HepG2 (cell line): ENCODE measurements at regions not wholly inside any gene's neighbourhood (a gene's known extent, or its start where the extent isn't known, plus 50 kb on each side); places are given as distances from the start of the nearest gene placed in this dataset.

Experiments used
- ATAC-seq: fragments of 200-7000 bp; cut with Tn5 transposase; 3 replicates; pipeline ENCODE4 v1.9.1; 2020; ENCODE audit warnings: mild to moderate bottlenecking, moderate library complexity
- BruUV-seq: library from RNA; stranded (reverse); fragments of 400-500 nt; replicated peaks from 2 replicates; lab custom pipeline; 2021; lab: Mats Ljungman, UMichigan
- CTCF ChIA-PET: fragments of 300-600 bp; formaldehyde crosslinking; extraction: SDS; loops from one replicate; lab custom pipeline; 2021; ENCODE audit warnings: low total read pairs, inconsistent platforms, low intra/inter-chr PET ratio; lab: Yijun Ruan, JAX
- POLR2A ChIA-PET: fragments of 350-600 bp; sonication (Branson Sonifier 250); formaldehyde crosslinking; loops from one replicate; lab custom pipeline; 2020; ENCODE audit warnings: antibody characterized with exemption, inconsistent platforms; lab: Yijun Ruan, JAX
- DNase-seq: peaks from one replicate; pipeline ENCODE4 v3.0.0-alpha.2; 2015; ENCODE audit warnings: low spot score
- FAIRE-seq: peaks from 3 replicates; lab custom pipeline; 2011; peaks lifted over from hg19 to GRCh38; lab: Jason Lieb, UNC
- H2AFZ ChIP-seq: one replicate; pipeline ENCODE4 v1.6.1; 2011; ENCODE audit warnings: low read length, inconsistent platforms
- H3K27ac ChIP-seq: fragments of 300-600 bp; 3 replicates; pipeline ENCODE4 v1.8.0; 2011; ENCODE audit warnings: mixed run types, mild to moderate bottlenecking, mixed read lengths, low read length, inconsistent platforms; ENCODE audit not compliant: insufficient read depth; ENCODE audit errors: extremely low read length
- H3K27me3 ChIP-seq, 2 experiments: fragments of 200-600 bp in 1 of 2; 2 replicates in 1 of 2; 3 replicates in 1 of 2; pipeline versions ENCODE4 v1.6.0 to v1.8.0; 2011; ENCODE audit warnings: low read length in 2 of 2, mild to moderate bottlenecking in 2 of 2, moderate library complexity in 2 of 2, inconsistent platforms in 1 of 2; ENCODE audit not compliant: insufficient read depth in 2 of 2, control insufficient read depth in 1 of 2
- H3K36me3 ChIP-seq, 2 experiments: fragments of 200-600 bp in 1 of 2; replicated peaks in 1 of 2; 2 replicates in 1 of 2; 3 replicates in 1 of 2; pipeline versions ENCODE4 v1.5.1 to v1.8.0; 2011; ENCODE audit warnings: low read length in 2 of 2, inconsistent platforms in 1 of 2; ENCODE audit not compliant: insufficient read depth in 2 of 2, control insufficient read depth in 1 of 2
- H3K4me1 ChIP-seq: 2 replicates; pipeline ENCODE4 v1.5.1; 2012; ENCODE audit warnings: low read length, inconsistent platforms; ENCODE audit not compliant: insufficient read depth
- H3K4me2 ChIP-seq: 2 replicates; pipeline ENCODE4 v1.6.0; 2011; ENCODE audit warnings: low read depth, low read length, inconsistent platforms
- H3K4me3 ChIP-seq, 3 experiments: fragments of 200-600 bp in 1 of 3; sonication (generic), shearing (Covaris generic) in 1 of 3; replicated peaks in 1 of 3; 2 replicates each; pipeline ENCODE4 v1.5.1; 2011 to 2016; ENCODE audit warnings: low read length in 3 of 3, inconsistent platforms in 2 of 3, low read depth in 2 of 3, mild to moderate bottlenecking in 2 of 3, control low read depth in 1 of 3, mixed read lengths in 1 of 3; ENCODE audit not compliant: insufficient read depth in 1 of 3
- H3K79me2 ChIP-seq: one replicate; pipeline ENCODE4 v1.6.1; 2011; ENCODE audit warnings: low read length, inconsistent platforms; ENCODE audit not compliant: insufficient read depth
- H3K9ac ChIP-seq: 2 replicates; pipeline ENCODE4 v1.6.0; 2011; ENCODE audit warnings: mild to moderate bottlenecking, low read depth, low read length, inconsistent platforms; ENCODE audit not compliant: insufficient read depth
- H3K9me3 ChIP-seq: 2 replicates; pipeline ENCODE4 v1.5.1; 2012; ENCODE audit warnings: mild to moderate bottlenecking, low read length
- H4K20me1 ChIP-seq: 2 replicates; pipeline ENCODE4 v1.6.0; 2011; ENCODE audit warnings: inconsistent platforms, mild to moderate bottlenecking, low read length, moderate library complexity; ENCODE audit not compliant: insufficient read depth
- ASH2L ChIP-seq: fragments of 300-600, 200-600 bp; sonication (generic); IDR thresholded peaks from 2 replicates; pipeline ENCODE4 v1.7.0; 2017; ENCODE audit warnings: low read depth, mild to moderate bottlenecking, moderate library complexity, mixed read lengths, low read length; ENCODE audit not compliant: insufficient read length
- KAT2B ChIP-seq: fragments of 150-350 bp; IDR thresholded peaks from 2 replicates; pipeline ENCODE4 v1.6.1; 2014; ENCODE audit warnings: low read depth, low read length, borderline replicate concordance
- MAFF ChIP-seq: IDR thresholded peaks from 2 replicates; pipeline ENCODE4 v1.6.1; 2011; ENCODE audit warnings: low read depth, low read length, improper control_type of control experiment
- MAFK ChIP-seq, 2 experiments: IDR thresholded peaks in 1 of 2; conservative IDR thresholded peaks in 1 of 2; 2 replicates each; pipeline ENCODE4 v1.6.1; 2011; ENCODE audit warnings: improper control_type of control experiment in 2 of 2, low read length in 2 of 2
- SMC3 ChIP-seq: IDR thresholded peaks from 2 replicates; pipeline ENCODE4 v1.6.1; 2011; ENCODE audit warnings: low read length, improper control_type of control experiment
- ZBTB10 ChIP-seq: sonication (generic); formaldehyde crosslinking; IDR thresholded peaks from 2 replicates; pipeline ENCODE4 v1.4.0; 2020; ENCODE audit warnings: missing genetic modification reagents, borderline replicate concordance
- ZBTB7A ChIP-seq: sonication (generic); formaldehyde crosslinking; IDR thresholded peaks from 2 replicates; pipeline ENCODE4 v1.8.0; 2022; ENCODE audit warnings: mild to moderate bottlenecking, missing genetic modification reagents
- ZC3H13 ChIP-seq: sonication (generic); formaldehyde crosslinking; IDR thresholded peaks from 2 replicates; pipeline ENCODE4 v1.8.1; 2023; ENCODE audit warnings: mild to moderate bottlenecking, missing genetic modification reagents, moderate library complexity
- ZNF468 ChIP-seq: sonication (generic); formaldehyde crosslinking; IDR thresholded peaks from 2 replicates; pipeline ENCODE4 v1.8.0; 2022; ENCODE audit warnings: mild to moderate bottlenecking, moderate library complexity, missing genetic modification reagents
- ZNF75D ChIP-seq: sonication (generic); formaldehyde crosslinking; IDR thresholded peaks from 2 replicates; pipeline ENCODE4 v1.8.1; 2023; ENCODE audit warnings: missing genetic modification reagents, mild to moderate bottlenecking, borderline replicate concordance
- WGBS: methylation state at CpG from one replicate; pipeline ENCODE4 v1.1.6; 2017; ENCODE audit warnings: low lambda C conversion rate; 5-methylcytosine and 5-hydroxymethylcytosine counted together
- in situ Hi-C: cut with HindIII; loops from 2 replicates; pipeline ENCODE4 v1.10.0; 2017; ENCODE audit warnings: low pct_unique_long_range_greater_than_20kb; ENCODE audit not compliant: extremely low pct_ligation_motif_present
- intact Hi-C: fragments of 100-400 bp; cut with micrococcal nuclease; formaldehyde crosslinking; loops from one replicate; pipeline ENCODE4 v1.10.0; 2022; ENCODE audit not compliant: unreplicated experiment
- TF ChIP-seq, protein P1 (sequence below): sonication (generic); formaldehyde crosslinking; IDR thresholded peaks from 2 replicates; pipeline ENCODE4 v1.4.0; 2020; ENCODE audit warnings: mild to moderate bottlenecking, missing genetic modification reagents

- TF ChIP-seq ZBTB10 (CRISPR knock-in tag) (no peak), ASH2L (no peak), ZNF468 (CRISPR knock-in tag) (no peak), ZNF75D (CRISPR knock-in tag) (no peak), SMC3 (no peak), KAT2B (no peak), ZBTB7A (no peak), ZC3H13 (CRISPR knock-in tag) (no peak)
These were observed 440.9 kb downstream of the CNTN6 start (continued) for GRCh38 chr3:1533763-1534162.

DNA sequence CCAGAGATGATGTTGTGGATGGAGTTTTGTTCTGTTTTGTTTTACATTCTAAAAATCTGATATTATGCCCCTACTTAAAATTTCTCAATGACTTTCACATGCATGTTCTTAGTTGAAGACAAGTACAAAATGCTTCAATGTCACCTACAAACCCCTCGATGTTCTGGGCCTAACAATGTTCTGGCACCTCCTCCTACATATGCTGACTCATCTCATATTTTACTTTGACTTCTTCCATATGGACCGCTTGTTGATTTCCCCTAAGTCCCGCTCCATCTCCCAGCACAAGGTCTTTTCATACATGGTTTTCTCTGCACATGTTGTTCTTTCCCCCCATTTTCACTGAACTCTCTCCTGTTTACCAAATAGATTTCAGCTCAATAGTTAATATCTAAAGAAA lies 441.4 kb downstream of the CNTN6 start:
- 5% methylated on average over 3 of the region's 3 CpGs for WGBS
- H3K27me3 ChIP-seq: no peaks in the 10 kb centered on the region
- no peak overlapping the region for H3K4me3 ChIP-seq
- no peak overlapping the region for H2AFZ ChIP-seq
- no peaks in the 10 kb centered on the region for H3K79me2 ChIP-seq
- in situ Hi-C loops (no loop called here), intact Hi-C loops (no loop called here)
- no peaks in the 10 kb centered on the region for H4K20me1 ChIP-seq
- TF ChIP-seq MAFK (conservative IDR thresholded peaks at IDR 0.05 in 1 of 2, IDR thresholded peaks at IDR 0.05 in 1 of 2; ENCODE audit: low read length in 2 of 2) (peak; percentile 56 to 78; a peak in 3 of 4 replicates), MAFF (peak; percentile 46; the same call in 1 of the 2 replicates)
- TF ChIP-seq, protein P1, sequence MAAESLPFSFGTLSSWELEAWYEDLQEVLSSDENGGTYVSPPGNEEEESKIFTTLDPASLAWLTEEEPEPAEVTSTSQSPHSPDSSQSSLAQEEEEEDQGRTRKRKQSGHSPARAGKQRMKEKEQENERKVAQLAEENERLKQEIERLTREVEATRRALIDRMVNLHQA (CRISPR knock-in tag): no peak
- peaks cover 87% of the 10 kb centered on the region for H3K9me3 ChIP-seq
- CTCF ChIA-PET: no interaction called here
- H3K9ac ChIP-seq: no peak overlapping the region
- no peak for ATAC-seq
- no peak overlapping the region for H3K4me2 ChIP-seq
- POLR2A ChIA-PET: no interaction called here
- BruUV-seq: no TSS peak
- no peak for FAIRE-seq
- no peaks in the 10 kb centered on the region for H3K4me1 ChIP-seq
- no peaks in the 10 kb centered on the region for H3K36me3 ChIP-seq
- H3K27ac ChIP-seq: no peak overlapping the region
- no peak for DNase-seq
